Neural cell (in vitro differentiated cells): ENCODE measurements at regions not wholly inside any gene's neighbourhood (a gene's known extent, or its start where the extent isn't known, plus 50 kb on each side); places are given as distances from the start of the nearest gene placed in this dataset.
"Not testable (repeated sequence)": the region's sequence is repeated elsewhere in the genome, so short reads cannot be mapped to it uniquely, and the experiment has no call there.

Experiments used
- H2AFZ ChIP-seq: fragments of 200-600, 300-800 bp; sonication (generic), shearing (Covaris generic); 2 replicates; pipeline ENCODE4 v1.6.0; 2014; ENCODE audit warnings: low read depth, mild to moderate bottlenecking, antibody characterized with exemption, low read length, moderate library complexity
- H3F3A ChIP-seq: fragments of 200-600 bp; shearing (Covaris generic); 2 replicates; pipeline ENCODE4 v1.6.1; 2016; ENCODE audit warnings: mild to moderate bottlenecking, moderate library complexity, mixed read lengths, antibody characterized with exemption, low read length; ENCODE audit not compliant: insufficient read depth, poor library complexity, severe bottlenecking
- H3K27ac ChIP-seq: fragments of 200-600, 300-800 bp; sonication (generic), shearing (Covaris generic); 2 replicates; pipeline ENCODE4 v1.5.1; 2014; ENCODE audit warnings: mild to moderate bottlenecking, low read length, moderate library complexity
- H3K27me3 ChIP-seq: fragments of 300-800, 200-600 bp; sonication (generic), shearing (Covaris generic); 2 replicates; pipeline ENCODE4 v1.6.0; 2014; ENCODE audit warnings: mild to moderate bottlenecking, low read depth, low read length, moderate library complexity; ENCODE audit not compliant: insufficient read depth
- H3K36me3 ChIP-seq: fragments of 300-800, 200-600 bp; sonication (generic), shearing (Covaris generic); 2 replicates; pipeline ENCODE4 v1.5.1; 2014; ENCODE audit warnings: mild to moderate bottlenecking, antibody characterized with exemption, low read length, moderate library complexity; ENCODE audit not compliant: insufficient read depth
- H3K4me2 ChIP-seq: fragments of 300-800, 200-600 bp; sonication (generic), shearing (Covaris generic); 2 replicates; pipeline ENCODE4 v1.6.0; 2014; ENCODE audit warnings: mild to moderate bottlenecking, low read length
- H3K4me3 ChIP-seq: fragments of 300-800, 200-600 bp; sonication (generic), shearing (Covaris generic); 2 replicates; pipeline ENCODE4 v1.5.1; 2014; ENCODE audit warnings: mild to moderate bottlenecking, low read length, moderate library complexity
- H3K79me2 ChIP-seq: fragments of 200-600 bp; shearing (Covaris generic); replicated peaks from 2 replicates; pipeline ENCODE4 v1.6.0; 2014; ENCODE audit warnings: mild to moderate bottlenecking, low read length, moderate library complexity; ENCODE audit not compliant: insufficient read depth
- H3K9ac ChIP-seq: fragments of 300-800, 200-600 bp; sonication (generic), shearing (Covaris generic); 2 replicates; pipeline ENCODE4 v1.6.1; 2016; ENCODE audit warnings: mild to moderate bottlenecking, low read length, mixed read lengths
- H3K9me2 ChIP-seq: fragments of 200-600 bp; shearing (Covaris generic); 2 replicates; pipeline ENCODE4 v1.6.1; 2016; ENCODE audit warnings: mild to moderate bottlenecking, low read length, mixed read lengths; ENCODE audit not compliant: insufficient read depth
- H3K9me3 ChIP-seq: fragments of 200-600, 300-800 bp; sonication (generic), shearing (Covaris generic); 2 replicates; pipeline ENCODE4 v1.6.1; 2016; ENCODE audit warnings: mild to moderate bottlenecking, mixed run types, low read length, moderate library complexity, mixed read lengths
- H4K20me1 ChIP-seq: fragments of 200-600 bp; shearing (Covaris generic); 2 replicates; pipeline ENCODE4 v1.6.1; 2016; ENCODE audit warnings: mild to moderate bottlenecking, mixed run types; ENCODE audit not compliant: insufficient read depth
- EP300 ChIP-seq: fragments of 450-650 bp; conservative IDR thresholded peaks from 2 replicates; pipeline ENCODE4 v1.6.1; 2014; ENCODE audit warnings: antibody characterized with exemption, mild to moderate bottlenecking, moderate library complexity; ENCODE audit not compliant: poor library complexity, severe bottlenecking
- EZH2 ChIP-seq: fragments of 200-600, 300-800 bp; shearing (Covaris generic), sonication (generic); IDR thresholded peaks from 2 replicates; pipeline ENCODE4 v1.6.1; 2014; ENCODE audit warnings: antibody characterized with exemption, low read length, borderline replicate concordance, mild to moderate bottlenecking; ENCODE audit not compliant: insufficient read depth, poor library complexity, severe bottlenecking
- MXI1 ChIP-seq: fragments of 450-650 bp; conservative IDR thresholded peaks from 2 replicates; pipeline ENCODE4 v1.6.1; 2014; ENCODE audit warnings: antibody characterized with exemption, mild to moderate bottlenecking; ENCODE audit not compliant: poor library complexity, severe bottlenecking
- POLR2AphosphoS5 ChIP-seq: IDR thresholded peaks from 2 replicates; pipeline ENCODE4 v1.6.1; 2012
- RAD21 ChIP-seq: fragments of 450-650 bp; conservative IDR thresholded peaks from 2 replicates; pipeline ENCODE4 v1.6.1; 2014; ENCODE audit warnings: antibody characterized with exemption, mild to moderate bottlenecking, moderate library complexity
- SMC3 ChIP-seq: fragments of 450-650 bp; conservative IDR thresholded peaks from 2 replicates; pipeline ENCODE4 v1.6.1; 2014; ENCODE audit warnings: antibody characterized with exemption, mild to moderate bottlenecking, moderate library complexity; ENCODE audit not compliant: poor library complexity
- TAF1 ChIP-seq: IDR thresholded peaks from 2 replicates; pipeline ENCODE4 v1.6.1; 2012; ENCODE audit warnings: low read depth
- TF ChIP-seq, protein P1 (sequence below): fragments of 450-650 bp; IDR thresholded peaks from 2 replicates; pipeline ENCODE4 v1.5.1; 2014; ENCODE audit warnings: antibody characterized with exemption, mild to moderate bottlenecking, moderate library complexity; ENCODE audit not compliant: poor library complexity, severe bottlenecking
- TF ChIP-seq, protein P2 (sequence below): IDR thresholded peaks from 2 replicates; pipeline ENCODE4 v1.6.1; 2012; ENCODE audit warnings: borderline replicate concordance

DNA sequence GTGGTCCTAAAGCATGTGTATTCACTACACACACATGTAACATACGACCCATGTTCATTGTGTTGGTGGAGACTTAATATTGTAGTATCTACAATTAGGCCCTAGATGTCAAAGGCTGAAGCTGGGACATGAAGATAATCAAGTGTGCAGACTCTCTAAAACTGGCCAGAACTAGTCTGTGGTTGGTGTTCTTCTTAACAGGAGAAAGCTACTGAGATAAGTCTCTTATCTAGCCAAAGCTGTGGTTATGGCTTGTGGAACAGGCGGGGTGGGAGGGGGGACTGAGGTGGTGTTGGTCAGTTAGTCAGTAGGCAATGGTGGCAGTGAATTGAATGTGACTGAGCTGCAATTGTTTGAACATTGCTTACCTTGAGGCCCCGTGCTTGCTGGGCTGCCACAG lies 112.7 kb upstream of the SLC24A2 start:
- Histone ChIP-seq H3K9me3 (no peaks in the 10 kb centered on the region), H3K79me2 (no peaks in the 10 kb centered on the region), H2AFZ (no peak overlapping the region), H3K4me2 (no peak overlapping the region), H3K36me3 (no peaks in the 10 kb centered on the region), H3K27ac (no peak overlapping the region), H3K9me2 (no peaks in the 10 kb centered on the region), H3K9ac (no peak overlapping the region), H3F3A (no peaks in the 10 kb centered on the region), H3K27me3 (no peaks in the 10 kb centered on the region), H3K4me3 (no peak overlapping the region), H4K20me1 (no peaks in the 10 kb centered on the region)
- TF ChIP-seq, protein P1, sequence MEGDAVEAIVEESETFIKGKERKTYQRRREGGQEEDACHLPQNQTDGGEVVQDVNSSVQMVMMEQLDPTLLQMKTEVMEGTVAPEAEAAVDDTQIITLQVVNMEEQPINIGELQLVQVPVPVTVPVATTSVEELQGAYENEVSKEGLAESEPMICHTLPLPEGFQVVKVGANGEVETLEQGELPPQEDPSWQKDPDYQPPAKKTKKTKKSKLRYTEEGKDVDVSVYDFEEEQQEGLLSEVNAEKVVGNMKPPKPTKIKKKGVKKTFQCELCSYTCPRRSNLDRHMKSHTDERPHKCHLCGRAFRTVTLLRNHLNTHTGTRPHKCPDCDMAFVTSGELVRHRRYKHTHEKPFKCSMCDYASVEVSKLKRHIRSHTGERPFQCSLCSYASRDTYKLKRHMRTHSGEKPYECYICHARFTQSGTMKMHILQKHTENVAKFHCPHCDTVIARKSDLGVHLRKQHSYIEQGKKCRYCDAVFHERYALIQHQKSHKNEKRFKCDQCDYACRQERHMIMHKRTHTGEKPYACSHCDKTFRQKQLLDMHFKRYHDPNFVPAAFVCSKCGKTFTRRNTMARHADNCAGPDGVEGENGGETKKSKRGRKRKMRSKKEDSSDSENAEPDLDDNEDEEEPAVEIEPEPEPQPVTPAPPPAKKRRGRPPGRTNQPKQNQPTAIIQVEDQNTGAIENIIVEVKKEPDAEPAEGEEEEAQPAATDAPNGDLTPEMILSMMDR: no peak
- TF ChIP-seq POLR2AphosphoS5 (no peak), RAD21 (no peak), MXI1 (no peak), TAF1 (no peak), SMC3 (no peak), EZH2 (no peak), EP300 (no peak)
- TF ChIP-seq, protein P2, sequence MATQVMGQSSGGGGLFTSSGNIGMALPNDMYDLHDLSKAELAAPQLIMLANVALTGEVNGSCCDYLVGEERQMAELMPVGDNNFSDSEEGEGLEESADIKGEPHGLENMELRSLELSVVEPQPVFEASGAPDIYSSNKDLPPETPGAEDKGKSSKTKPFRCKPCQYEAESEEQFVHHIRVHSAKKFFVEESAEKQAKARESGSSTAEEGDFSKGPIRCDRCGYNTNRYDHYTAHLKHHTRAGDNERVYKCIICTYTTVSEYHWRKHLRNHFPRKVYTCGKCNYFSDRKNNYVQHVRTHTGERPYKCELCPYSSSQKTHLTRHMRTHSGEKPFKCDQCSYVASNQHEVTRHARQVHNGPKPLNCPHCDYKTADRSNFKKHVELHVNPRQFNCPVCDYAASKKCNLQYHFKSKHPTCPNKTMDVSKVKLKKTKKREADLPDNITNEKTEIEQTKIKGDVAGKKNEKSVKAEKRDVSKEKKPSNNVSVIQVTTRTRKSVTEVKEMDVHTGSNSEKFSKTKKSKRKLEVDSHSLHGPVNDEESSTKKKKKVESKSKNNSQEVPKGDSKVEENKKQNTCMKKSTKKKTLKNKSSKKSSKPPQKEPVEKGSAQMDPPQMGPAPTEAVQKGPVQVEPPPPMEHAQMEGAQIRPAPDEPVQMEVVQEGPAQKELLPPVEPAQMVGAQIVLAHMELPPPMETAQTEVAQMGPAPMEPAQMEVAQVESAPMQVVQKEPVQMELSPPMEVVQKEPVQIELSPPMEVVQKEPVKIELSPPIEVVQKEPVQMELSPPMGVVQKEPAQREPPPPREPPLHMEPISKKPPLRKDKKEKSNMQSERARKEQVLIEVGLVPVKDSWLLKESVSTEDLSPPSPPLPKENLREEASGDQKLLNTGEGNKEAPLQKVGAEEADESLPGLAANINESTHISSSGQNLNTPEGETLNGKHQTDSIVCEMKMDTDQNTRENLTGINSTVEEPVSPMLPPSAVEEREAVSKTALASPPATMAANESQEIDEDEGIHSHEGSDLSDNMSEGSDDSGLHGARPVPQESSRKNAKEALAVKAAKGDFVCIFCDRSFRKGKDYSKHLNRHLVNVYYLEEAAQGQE: no peak

DNA sequence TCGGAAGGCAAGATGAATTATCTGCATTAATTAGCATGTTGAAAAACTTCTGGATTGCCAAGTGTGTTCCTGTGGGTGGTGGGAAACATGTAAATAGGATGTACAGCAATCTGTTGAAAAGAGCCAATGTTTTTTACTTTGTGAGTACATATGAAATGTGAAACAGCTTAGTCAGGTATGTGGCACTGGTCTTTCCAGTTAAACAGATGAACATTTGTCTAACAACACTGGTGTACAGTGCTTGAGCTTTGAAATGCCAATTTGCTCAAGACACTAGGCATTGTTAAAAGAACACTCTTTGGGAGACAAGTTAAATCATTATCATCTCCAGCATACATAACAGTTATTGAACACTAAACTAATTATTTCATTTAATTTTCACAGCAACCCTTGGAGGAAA lies 107.3 kb upstream of the SLC24A2 start:
- Histone ChIP-seq H3K4me2 (no peak overlapping the region), H3K4me3 (no peak overlapping the region), H2AFZ (no peak overlapping the region), H3K27ac (no peak overlapping the region), H3K36me3 (no peaks in the 10 kb centered on the region), H3K27me3 (no peaks in the 10 kb centered on the region), H3K9me3 (no peaks in the 10 kb centered on the region), H4K20me1 (no peaks in the 10 kb centered on the region), H3F3A (no peaks in the 10 kb centered on the region), H3K9ac (no peak overlapping the region), H3K9me2 (no peaks in the 10 kb centered on the region), H3K79me2 (no peaks in the 10 kb centered on the region)
- TF ChIP-seq RAD21 (no peak), EZH2 (no peak), TAF1 (no peak), MXI1 (no peak), EP300 (no peak), SMC3 (no peak), POLR2AphosphoS5 (no peak)
- TF ChIP-seq, protein P1: no peak
- TF ChIP-seq, protein P2: no peak

DNA sequence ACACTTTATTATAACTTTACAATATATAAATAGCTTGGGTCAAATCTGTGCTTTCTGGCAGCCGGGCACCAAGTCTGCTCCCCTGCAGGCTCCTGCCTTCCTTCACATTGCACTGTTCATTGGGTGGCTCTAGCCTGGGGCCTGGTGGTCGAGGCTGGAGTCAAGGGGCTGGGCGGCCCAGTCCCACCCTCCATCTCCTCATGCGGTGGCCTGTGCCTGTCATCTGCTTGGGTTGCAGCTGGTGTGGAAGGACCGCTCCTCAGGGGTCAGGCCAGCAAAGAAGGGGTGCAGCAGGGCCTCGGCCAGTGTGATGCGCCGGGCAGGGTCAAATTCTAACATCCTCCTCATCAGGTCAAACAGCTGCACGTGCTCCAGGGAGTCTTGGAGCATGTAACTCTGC lies 106.7 kb upstream of the SLC24A2 start:
- not testable (repeated sequence) for H3K79me2 ChIP-seq, H3K9ac ChIP-seq, H3K4me3 ChIP-seq, H3K36me3 ChIP-seq, H3K27me3 ChIP-seq, H3K9me3 ChIP-seq, H3K4me2 ChIP-seq, H3F3A ChIP-seq, H2AFZ ChIP-seq, H3K27ac ChIP-seq, H3K9me2 ChIP-seq, H4K20me1 ChIP-seq
